Endodermal cell (in vitro differentiated cells): ENCODE measurements at regions not wholly inside any gene's neighbourhood (a gene's known extent, or its start where the extent isn't known, plus 50 kb on each side); places are given as distances from the start of the nearest gene placed in this dataset.
A peak's percentile ranks its signal among the peaks of the same experiment; 100 is the strongest.

Experiments used
- DNase-seq: peaks from one replicate; pipeline ENCODE4 v3.0.0-alpha.2; 2017
- H3K27ac ChIP-seq: 2 replicates; pipeline ENCODE4 v1.5.1; 2013; ENCODE audit warnings: mild to moderate bottlenecking, low read depth, low read length, moderate library complexity
- H3K27me3 ChIP-seq: 2 replicates; pipeline ENCODE4 v1.6.1; 2013; ENCODE audit warnings: mild to moderate bottlenecking, low read length, moderate library complexity; ENCODE audit not compliant: insufficient read depth, control insufficient read depth, poor library complexity, severe bottlenecking
- H3K36me3 ChIP-seq: 2 replicates; pipeline ENCODE4 v1.7.0; 2013; ENCODE audit warnings: mild to moderate bottlenecking, low read length, moderate library complexity; ENCODE audit not compliant: control insufficient read depth, insufficient read depth
- H3K4me1 ChIP-seq: one replicate; pipeline ENCODE4 v1.7.0; 2013; ENCODE audit warnings: low read length; ENCODE audit not compliant: control insufficient read depth, insufficient read depth
- H3K4me3 ChIP-seq: 2 replicates; pipeline ENCODE4 v1.5.1; 2013; ENCODE audit warnings: mild to moderate bottlenecking, low read length, moderate library complexity
- H3K9ac ChIP-seq: 2 replicates; pipeline ENCODE4 v1.6.1; 2013; ENCODE audit warnings: mild to moderate bottlenecking, low read length, moderate library complexity; ENCODE audit not compliant: poor library complexity, severe bottlenecking; ENCODE audit errors: extremely low read depth
- H3K9me3 ChIP-seq: 2 replicates; pipeline ENCODE4 v1.6.1; 2013; ENCODE audit warnings: mild to moderate bottlenecking, low read length, moderate library complexity; ENCODE audit not compliant: control insufficient read depth
- H3K27ac Mint-ChIP-seq: 2 replicates; pipeline ENCODE4 v1.8.0; 2020; ENCODE audit warnings: mixed read lengths
- H3K27me3 Mint-ChIP-seq: 2 replicates; pipeline ENCODE4 v1.8.0; 2021; ENCODE audit warnings: mild to moderate bottlenecking, mixed read lengths; ENCODE audit not compliant: insufficient read depth
- H3K36me3 Mint-ChIP-seq: 2 replicates; pipeline ENCODE4 v1.8.0; 2020; ENCODE audit warnings: low read depth, mixed read lengths
- H3K4me1 Mint-ChIP-seq: 2 replicates; pipeline ENCODE4 v1.8.0; 2020; ENCODE audit warnings: mixed read lengths
- H3K4me3 Mint-ChIP-seq: 2 replicates; pipeline ENCODE4 v1.8.0; 2020; ENCODE audit warnings: mild to moderate bottlenecking, moderate library complexity, mixed read lengths
- H3K9me3 Mint-ChIP-seq: 2 replicates; pipeline ENCODE4 v1.8.0; 2020; ENCODE audit warnings: mild to moderate bottlenecking, mixed read lengths
- CTCF ChIP-seq: fragments of 200-600 bp; sonication (generic); conservative IDR thresholded peaks from 2 replicates; pipeline ENCODE4 v1.5.0; 2021; ENCODE audit warnings: antibody characterized with exemption, mild to moderate bottlenecking
- WGBS, 2 experiments: methylation state at CpG; one replicate each; pipeline versions ENCODE4 v1.1.5 to v1.1.7; 2013; ENCODE audit warnings: missing lambda C conversion rate in 2 of 2, mixed read lengths in 1 of 2; ENCODE audit not compliant: insufficient coverage in 1 of 2, insufficient read length in 1 of 2; 5-methylcytosine and 5-hydroxymethylcytosine counted together

- no peak overlapping the region for H3K9ac ChIP-seq
- peaks cover 40% of the 10 kb centered on the region for H3K4me1 Mint-ChIP-seq
- 95 to 97% methylated on average over 24 to 35 of the region's 35 CpGs for WGBS, 2 experiments
- H3K27me3 ChIP-seq = no peaks in the 10 kb centered on the region
- DNase-seq = no peak
- no peak for TF ChIP-seq CTCF
- no peak overlapping the region for H3K4me3 Mint-ChIP-seq
- H3K27ac ChIP-seq = no peak overlapping the region
- no peak overlapping the region for H3K27ac Mint-ChIP-seq
- H3K9me3 ChIP-seq = no peaks in the 10 kb centered on the region
- peaks cover 8% of the 10 kb centered on the region for H3K9me3 Mint-ChIP-seq
- H3K4me1 ChIP-seq = peaks cover 5% of the 10 kb centered on the region
- H3K4me3 ChIP-seq = no peak overlapping the region
- peaks cover 3% of the 10 kb centered on the region for H3K36me3 Mint-ChIP-seq
- no peaks in the 10 kb centered on the region for H3K36me3 ChIP-seq
- no peaks in the 10 kb centered on the region for H3K27me3 Mint-ChIP-seq
Measured at GRCh38 chr6:14783594-14783993, 462.3 kb upstream of the JARID2 start.

DNA sequence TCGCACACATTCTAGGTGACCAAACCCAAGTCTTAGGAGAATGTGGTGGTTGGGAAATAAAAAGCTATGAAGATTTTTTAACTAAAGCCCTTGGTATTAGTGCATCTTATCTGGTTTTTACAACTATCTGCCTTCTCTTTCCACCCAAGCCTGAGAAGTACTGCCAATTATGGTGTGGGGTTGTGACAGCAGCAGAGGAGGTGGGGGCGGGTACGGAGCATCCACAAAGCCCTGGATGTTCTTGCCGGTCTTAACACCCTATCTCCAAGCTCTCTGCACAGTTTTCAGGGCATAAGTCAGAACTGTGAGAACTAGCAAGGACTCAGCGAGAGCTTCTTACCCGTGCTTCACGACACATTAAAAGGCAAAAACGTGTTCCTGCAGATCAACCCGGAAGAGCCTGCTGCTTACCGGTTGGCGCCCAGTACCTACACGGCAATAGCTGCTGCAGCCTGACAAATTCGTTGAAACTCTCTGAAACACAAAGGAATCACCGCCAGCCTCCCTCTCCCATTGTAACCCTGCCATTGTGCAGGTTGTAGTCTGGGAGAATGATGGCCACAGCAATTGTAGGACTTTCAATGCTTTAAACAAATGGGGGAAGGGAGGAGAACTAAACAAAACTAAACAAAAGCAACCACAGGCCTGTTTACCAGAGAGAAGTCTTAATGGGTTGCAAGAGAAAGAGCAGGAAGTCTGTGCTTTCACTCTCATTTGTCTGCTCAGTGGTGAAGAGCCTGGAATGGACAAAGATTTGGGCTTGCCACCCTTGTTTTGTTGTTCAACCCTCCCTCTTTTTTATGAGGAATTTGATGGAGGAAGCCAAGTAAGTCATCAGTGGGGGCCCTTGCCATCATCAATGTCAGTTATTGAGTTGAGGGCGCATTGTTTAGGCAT lies 461.0 kb upstream of the JARID2 start:
- peak overlapping the region; percentile 87 for H3K27ac ChIP-seq

DNA sequence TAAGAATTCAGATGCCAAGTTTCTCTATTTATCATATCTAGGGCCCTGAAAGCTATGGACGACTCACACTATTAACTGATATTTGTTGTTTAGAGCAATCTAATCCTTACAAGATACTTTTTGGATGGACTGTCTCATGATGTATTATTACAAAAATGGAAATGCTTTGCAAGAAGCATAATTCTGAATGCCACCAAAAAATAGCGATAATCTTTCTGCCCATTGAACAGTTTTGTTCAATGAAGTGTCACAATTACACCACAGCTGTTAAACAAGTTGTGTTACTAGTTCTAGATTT lies 460.4 kb upstream of the JARID2 start:
- Mint-ChIP-seq H3K4me3 (no peak overlapping the region), H3K36me3 (peaks cover 3% of the 10 kb centered on the region), H3K27ac (peak overlapping the region; percentile 87), H3K27me3 (no peaks in the 10 kb centered on the region), H3K9me3 (peaks cover 8% of the 10 kb centered on the region), H3K4me1 (peaks cover 56% of the 10 kb centered on the region)
- no peak for DNase-seq
- 95 to 100% methylated on average over 1 to 2 of the region's 2 CpGs for WGBS, 2 experiments
- H3K27me3 ChIP-seq = no peaks in the 10 kb centered on the region
- no peaks in the 10 kb centered on the region for H3K36me3 ChIP-seq
- no peak overlapping the region for H3K9ac ChIP-seq
- H3K4me3 ChIP-seq = no peak overlapping the region
- no peaks in the 10 kb centered on the region for H3K9me3 ChIP-seq
- H3K27ac ChIP-seq = peak overlapping the region; percentile 87
- TF ChIP-seq CTCF = no peak
- peaks cover 7% of the 10 kb centered on the region for H3K4me1 ChIP-seq

More for the DNA sequence above, 461.0 kb upstream of the JARID2 start:
- peaks cover 8% of the 10 kb centered on the region for H3K9me3 Mint-ChIP-seq
- H3K27me3 Mint-ChIP-seq = no peaks in the 10 kb centered on the region
- peak overlapping the region; percentile 25 for H3K4me3 Mint-ChIP-seq
- peak overlapping the region; percentile 87 for H3K27ac Mint-ChIP-seq
- DNase-seq = peak; percentile 79
- Histone ChIP-seq H3K4me3 (no peak overlapping the region), H3K27me3 (no peaks in the 10 kb centered on the region), H3K4me1 (peaks cover 5% of the 10 kb centered on the region), H3K9ac (no peak overlapping the region), H3K9me3 (no peaks in the 10 kb centered on the region), H3K36me3 (no peaks in the 10 kb centered on the region)
- peaks cover 3% of the 10 kb centered on the region for H3K36me3 Mint-ChIP-seq
- H3K4me1 Mint-ChIP-seq = peaks cover 52% of the 10 kb centered on the region
- 24 to 37% methylated on average over 9 to 15 of the region's 15 CpGs for WGBS, 2 experiments
- TF ChIP-seq CTCF = no peak
